ENCODE measurements at regions not wholly inside any gene's neighbourhood (a gene's known extent, or its start where the extent isn't known, plus 50 kb on each side); places are given as distances from the start of the nearest gene placed in this dataset.
"Not testable (repeated sequence)": the region's sequence is repeated elsewhere in the genome, so short reads cannot be mapped to it uniquely, and the experiment has no call there.

DNA sequence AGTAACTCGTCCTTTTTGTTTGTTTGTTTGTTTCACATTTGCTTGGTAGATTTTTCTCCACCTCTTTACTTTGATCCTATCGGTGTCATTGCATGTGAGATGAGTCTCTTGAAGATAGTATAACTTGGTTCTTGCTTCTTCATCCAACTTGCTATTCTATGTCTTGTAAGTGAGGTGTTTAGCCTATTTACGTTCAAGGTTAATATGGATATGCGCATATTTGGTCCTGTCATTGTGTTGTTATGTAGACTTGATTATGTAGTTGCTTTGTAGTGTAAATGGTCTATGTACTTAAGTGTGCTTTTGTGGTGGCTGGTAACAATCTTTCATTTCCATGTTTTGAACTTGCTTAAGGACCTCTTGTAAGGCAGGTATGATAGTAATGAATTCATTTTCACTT lies 192.8 kb upstream of the MAGI2 start:
- TF ChIP-seq, protein P1, sequence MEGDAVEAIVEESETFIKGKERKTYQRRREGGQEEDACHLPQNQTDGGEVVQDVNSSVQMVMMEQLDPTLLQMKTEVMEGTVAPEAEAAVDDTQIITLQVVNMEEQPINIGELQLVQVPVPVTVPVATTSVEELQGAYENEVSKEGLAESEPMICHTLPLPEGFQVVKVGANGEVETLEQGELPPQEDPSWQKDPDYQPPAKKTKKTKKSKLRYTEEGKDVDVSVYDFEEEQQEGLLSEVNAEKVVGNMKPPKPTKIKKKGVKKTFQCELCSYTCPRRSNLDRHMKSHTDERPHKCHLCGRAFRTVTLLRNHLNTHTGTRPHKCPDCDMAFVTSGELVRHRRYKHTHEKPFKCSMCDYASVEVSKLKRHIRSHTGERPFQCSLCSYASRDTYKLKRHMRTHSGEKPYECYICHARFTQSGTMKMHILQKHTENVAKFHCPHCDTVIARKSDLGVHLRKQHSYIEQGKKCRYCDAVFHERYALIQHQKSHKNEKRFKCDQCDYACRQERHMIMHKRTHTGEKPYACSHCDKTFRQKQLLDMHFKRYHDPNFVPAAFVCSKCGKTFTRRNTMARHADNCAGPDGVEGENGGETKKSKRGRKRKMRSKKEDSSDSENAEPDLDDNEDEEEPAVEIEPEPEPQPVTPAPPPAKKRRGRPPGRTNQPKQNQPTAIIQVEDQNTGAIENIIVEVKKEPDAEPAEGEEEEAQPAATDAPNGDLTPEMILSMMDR (conservative IDR thresholded peaks at IDR 0.05; ENCODE audit: control insufficient read depth, insufficient read depth, low read depth, low read length) = no peak
- no peak for DNase-seq (ENCODE audit: low read depth)
- H3K4me3 ChIP-seq (ENCODE audit: control insufficient read depth, low read depth, low read length) = no peak overlapping the region

DNA sequence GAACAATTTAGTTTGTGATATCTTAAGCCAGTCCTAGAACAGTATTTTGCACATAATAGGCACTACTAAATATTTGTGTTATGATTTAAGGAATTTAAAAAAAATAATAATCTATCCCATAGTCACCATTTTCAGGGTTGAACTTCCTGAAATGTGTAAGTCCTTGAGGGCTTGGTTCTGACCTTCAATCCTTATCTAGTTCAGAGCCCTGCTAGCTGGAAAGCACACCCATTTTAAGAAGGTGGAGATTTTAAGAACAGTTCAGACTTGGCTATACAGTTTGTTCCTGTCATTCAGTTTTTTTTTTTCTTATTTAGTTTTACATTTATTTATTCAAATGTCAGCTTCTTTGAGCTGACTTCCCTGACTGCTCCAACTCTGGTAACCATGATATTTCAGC lies 183.4 kb upstream of the MAGI2 start:
- no peak overlapping the region for H3K4me3 ChIP-seq (ENCODE audit: control insufficient read depth, low read depth, low read length)
- DNase-seq (ENCODE audit: low read depth) = no peak
- TF ChIP-seq, protein P1 (conservative IDR thresholded peaks at IDR 0.05; ENCODE audit: control insufficient read depth, insufficient read depth, low read depth, low read length) = no peak

DNA sequence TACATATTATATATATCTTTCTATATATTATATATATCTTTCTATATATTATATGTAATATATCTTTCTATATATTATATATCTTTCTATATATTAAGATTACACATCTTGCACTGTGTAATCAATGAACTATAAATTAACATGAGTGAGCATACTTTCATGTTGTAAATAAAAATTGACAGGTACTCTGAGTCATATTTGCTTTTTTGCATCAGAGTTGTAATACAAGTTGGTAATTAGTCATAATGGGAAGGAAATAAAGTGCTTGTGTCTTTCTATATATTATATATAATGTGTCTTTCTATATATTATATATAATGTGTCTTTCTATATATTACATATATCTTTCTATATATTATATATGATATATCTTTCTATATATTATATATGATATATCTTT lies 172.5 kb upstream of the MAGI2 start:
- not testable (repeated sequence) for DNase-seq (ENCODE audit: low read depth); H3K4me3 ChIP-seq (ENCODE audit: control insufficient read depth, low read depth, low read length)

DNA sequence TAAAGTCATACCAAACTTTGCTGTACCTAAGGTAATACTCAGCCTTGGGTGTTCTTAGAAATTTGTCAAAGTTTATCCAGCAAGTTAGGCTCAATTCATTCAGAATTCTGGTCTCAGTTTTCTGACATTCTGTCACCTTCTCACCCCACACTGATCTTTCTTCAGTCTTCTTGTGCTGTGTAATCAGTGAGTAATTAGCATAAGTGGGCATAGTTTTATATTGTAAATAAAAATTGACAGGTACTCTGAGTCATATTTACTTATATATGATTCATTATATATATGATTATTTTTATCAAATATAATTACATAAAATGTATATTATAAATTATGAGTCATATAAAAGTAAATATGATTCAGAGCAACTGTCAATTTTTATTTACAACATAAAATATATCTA lies 170.9 kb upstream of the MAGI2 start:
- H3K4me3 ChIP-seq (ENCODE audit: control insufficient read depth, low read depth, low read length) = no peak overlapping the region
- no peak for DNase-seq (ENCODE audit: low read depth)
- TF ChIP-seq, protein P1 (conservative IDR thresholded peaks at IDR 0.05; ENCODE audit: control insufficient read depth, insufficient read depth, low read depth, low read length) = no peak

DNA sequence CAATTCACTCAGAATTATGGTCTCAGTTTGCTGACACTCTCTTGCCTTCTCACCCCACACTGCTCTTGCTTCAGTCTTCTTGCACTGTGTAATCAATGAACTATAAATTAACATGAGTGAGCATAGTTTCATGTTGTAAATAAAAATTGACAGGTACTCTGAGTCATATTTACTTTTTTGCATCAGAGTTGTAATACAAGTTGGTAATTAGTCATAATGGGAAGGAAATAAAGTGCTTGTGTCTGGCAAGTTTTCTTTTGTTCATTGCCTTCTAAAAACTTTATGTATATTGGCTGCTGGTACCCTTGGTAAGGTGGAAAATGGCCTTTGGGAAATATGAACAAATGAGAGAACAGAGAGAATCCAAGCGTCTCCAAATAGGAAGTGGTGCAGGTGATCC lies 169.3 kb upstream of the MAGI2 start:
- TF ChIP-seq, protein P1 (conservative IDR thresholded peaks at IDR 0.05; ENCODE audit: control insufficient read depth, insufficient read depth, low read depth, low read length) = no peak
- DNase-seq (ENCODE audit: low read depth) = peak; percentile 17
- H3K4me3 ChIP-seq (ENCODE audit: control insufficient read depth, low read depth, low read length) = no peak overlapping the region

DNA sequence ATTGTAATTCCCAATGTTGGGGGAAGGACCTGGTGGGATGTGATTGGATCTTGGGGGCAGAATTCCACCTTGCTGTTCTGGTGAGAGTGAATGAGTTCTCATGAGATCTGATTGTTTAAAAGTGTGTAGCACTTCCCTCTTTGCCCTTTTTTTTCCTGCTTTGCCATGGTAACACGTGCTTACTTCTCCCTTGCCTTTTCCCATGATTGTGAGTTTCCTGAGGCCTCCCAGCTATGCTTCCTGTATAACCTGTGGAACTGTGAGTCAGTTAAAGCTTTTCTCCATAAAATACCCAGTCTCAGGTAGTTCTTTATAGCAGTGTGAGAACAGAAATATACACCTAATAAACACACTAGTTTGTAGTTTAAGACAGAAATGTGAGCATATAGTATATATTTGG lies 166.8 kb upstream of the MAGI2 start:
- TF ChIP-seq, protein P1 (conservative IDR thresholded peaks at IDR 0.05; ENCODE audit: control insufficient read depth, insufficient read depth, low read depth, low read length) = no peak
- no peak for DNase-seq (ENCODE audit: low read depth)
- H3K4me3 ChIP-seq (ENCODE audit: control insufficient read depth, low read depth, low read length) = no peak overlapping the region

DNA sequence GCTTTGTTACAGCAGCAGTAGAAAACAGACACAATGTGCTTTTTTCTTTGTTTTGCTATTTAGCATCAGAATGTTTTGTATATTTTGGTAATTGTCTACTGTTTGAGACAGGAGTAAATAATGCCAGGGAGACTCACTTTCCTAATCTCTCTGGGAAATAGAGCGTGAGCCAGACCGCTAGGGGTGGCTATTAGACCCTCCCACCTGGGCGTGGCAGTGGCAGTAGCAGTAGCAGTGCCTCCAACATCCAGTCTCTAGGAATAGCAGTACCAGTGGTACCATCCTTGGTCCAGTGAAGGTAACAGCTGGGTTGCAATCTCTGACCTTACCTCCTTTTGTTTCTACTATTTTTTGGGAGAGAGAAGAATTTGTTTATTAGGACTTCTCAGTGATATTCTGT lies 165.7 kb upstream of the MAGI2 start:
- no peak for DNase-seq (ENCODE audit: low read depth)
- no peak overlapping the region for H3K4me3 ChIP-seq (ENCODE audit: control insufficient read depth, low read depth, low read length)
- TF ChIP-seq, protein P1 (conservative IDR thresholded peaks at IDR 0.05; ENCODE audit: control insufficient read depth, insufficient read depth, low read depth, low read length) = no peak
